ENCODE measurements at regions not wholly inside any gene's neighbourhood (a gene's known extent, or its start where the extent isn't known, plus 50 kb on each side); places are given as distances from the start of the nearest gene placed in this dataset.
"Not testable (repeated sequence)": the region's sequence is repeated elsewhere in the genome, so short reads cannot be mapped to it uniquely, and the experiment has no call there.

DNA sequence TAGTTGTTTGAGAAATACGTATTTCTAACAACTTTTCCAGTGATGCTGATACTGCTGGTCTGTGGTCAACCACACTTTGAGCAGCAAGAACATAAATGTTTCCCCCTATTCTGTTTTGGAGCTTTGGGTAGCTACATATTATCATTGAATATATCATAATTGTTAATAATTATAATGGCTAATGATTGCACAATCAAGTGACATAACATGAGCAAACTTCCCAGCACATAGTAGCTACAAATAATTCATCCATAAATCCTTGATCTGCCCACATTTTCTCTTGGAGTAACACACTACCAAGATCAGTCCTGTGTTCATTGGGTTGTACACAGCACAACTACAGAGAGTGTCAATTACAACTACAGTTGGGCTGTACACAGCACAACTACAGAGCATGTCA is 436.3 kb upstream of the MAGEB18 start:
- no peaks in the 10 kb centered on the region for H3K36me3 ChIP-seq (ENCODE audit: insufficient read depth, low read length)

DNA sequence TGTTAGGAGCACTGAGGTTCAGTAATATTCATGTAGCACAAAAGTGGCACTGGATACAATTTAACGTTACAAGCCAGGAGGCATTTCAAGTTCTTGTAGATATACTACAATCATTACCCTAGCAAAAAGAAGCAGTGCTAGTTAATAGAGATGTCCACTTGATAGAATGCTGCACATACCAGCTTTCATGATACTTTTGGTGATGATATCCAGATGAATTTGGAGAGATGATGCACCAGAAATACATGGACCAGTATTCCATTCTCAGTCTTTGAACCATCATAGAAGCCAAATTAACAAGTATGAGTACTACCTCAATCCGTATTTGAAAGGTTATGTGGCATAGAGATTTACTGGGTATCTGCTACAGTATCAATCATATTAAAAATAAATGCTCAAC is 421.0 kb upstream of the MAGEB18 start:
- Histone ChIP-seq H3K4me1 (ENCODE audit: control insufficient read depth, insufficient read depth, low read length, unreplicated experiment) (no peaks in the 10 kb centered on the region), H3K36me3 (ENCODE audit: insufficient read depth, low read length) (no peaks in the 10 kb centered on the region), H3K27ac (ENCODE audit: low read depth, low read length) (no peak overlapping the region), H3K27me3 (ENCODE audit: insufficient read depth, low read length) (no peaks in the 10 kb centered on the region), H3K79me2 (ENCODE audit: control insufficient read depth, insufficient read depth, low read length, unreplicated experiment) (no peaks in the 10 kb centered on the region), H2AFZ (ENCODE audit: low read length, unreplicated experiment) (no peak overlapping the region), H3K4me3 (ENCODE audit: low read depth, low read length) (no peak overlapping the region)

More for the DNA sequence above, 436.3 kb upstream of the MAGEB18 start:
- no peak overlapping the region for H3K4me3 ChIP-seq (ENCODE audit: low read depth, low read length)
- no peak overlapping the region for H3K27ac ChIP-seq (ENCODE audit: low read depth, low read length)
- H3K27me3 ChIP-seq (ENCODE audit: insufficient read depth, low read length): no peaks in the 10 kb centered on the region
- no peaks in the 10 kb centered on the region for H3K4me1 ChIP-seq (ENCODE audit: control insufficient read depth, insufficient read depth, low read length, unreplicated experiment)
- H3K79me2 ChIP-seq (ENCODE audit: control insufficient read depth, insufficient read depth, low read length, unreplicated experiment): no peaks in the 10 kb centered on the region
- no peak overlapping the region for H2AFZ ChIP-seq (ENCODE audit: low read length, unreplicated experiment)

DNA sequence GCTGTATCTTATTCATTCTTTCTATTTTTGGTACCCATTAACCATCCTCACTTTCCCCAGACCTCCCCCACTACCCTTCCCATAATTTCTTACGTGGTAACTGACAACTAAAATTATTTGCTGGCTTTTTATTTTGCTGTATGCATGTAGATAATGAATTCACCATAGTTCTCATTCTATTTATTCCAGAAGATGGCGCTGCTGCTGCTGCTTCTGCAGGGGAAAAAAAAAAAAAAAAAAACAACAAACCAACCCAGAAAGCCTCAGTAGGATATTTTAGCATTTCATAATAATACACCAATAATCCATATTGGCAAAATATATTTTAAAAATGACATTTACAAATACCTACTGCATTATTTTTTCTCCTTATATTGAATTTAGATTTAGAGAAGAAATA is 416.6 kb upstream of the MAGEB18 start:
- no peak overlapping the region for H2AFZ ChIP-seq (ENCODE audit: low read length, unreplicated experiment)
- H3K4me3 ChIP-seq (ENCODE audit: low read depth, low read length): no peak overlapping the region
- no peaks in the 10 kb centered on the region for H3K36me3 ChIP-seq (ENCODE audit: insufficient read depth, low read length)
- no peaks in the 10 kb centered on the region for H3K79me2 ChIP-seq (ENCODE audit: control insufficient read depth, insufficient read depth, low read length, unreplicated experiment)
- no peaks in the 10 kb centered on the region for H3K4me1 ChIP-seq (ENCODE audit: control insufficient read depth, insufficient read depth, low read length, unreplicated experiment)
- no peak overlapping the region for H3K27ac ChIP-seq (ENCODE audit: low read depth, low read length)
- H3K27me3 ChIP-seq (ENCODE audit: insufficient read depth, low read length): no peaks in the 10 kb centered on the region

- no peak overlapping the region for H2AFZ ChIP-seq (ENCODE audit: low read length, unreplicated experiment)
- no peaks in the 10 kb centered on the region for H3K4me1 ChIP-seq (ENCODE audit: control insufficient read depth, insufficient read depth, low read length, unreplicated experiment)
- no peaks in the 10 kb centered on the region for H3K27me3 ChIP-seq (ENCODE audit: insufficient read depth, low read length)
- H3K27ac ChIP-seq (ENCODE audit: low read depth, low read length): no peak overlapping the region
- no peaks in the 10 kb centered on the region for H3K36me3 ChIP-seq (ENCODE audit: insufficient read depth, low read length)
- H3K4me3 ChIP-seq (ENCODE audit: low read depth, low read length): no peak overlapping the region
- H3K79me2 ChIP-seq (ENCODE audit: control insufficient read depth, insufficient read depth, low read length, unreplicated experiment): no peaks in the 10 kb centered on the region
Measured at GRCh38 chrX:25726539-25726938, 411.6 kb upstream of the MAGEB18 start.

GRCh38 chrX:25733148-25733547 is 405.0 kb upstream of the MAGEB18 start:
- no peak overlapping the region for H2AFZ ChIP-seq (ENCODE audit: low read length, unreplicated experiment)
- H3K4me3 ChIP-seq (ENCODE audit: low read depth, low read length): no peak overlapping the region
- no peaks in the 10 kb centered on the region for H3K36me3 ChIP-seq (ENCODE audit: insufficient read depth, low read length)
- H3K79me2 ChIP-seq (ENCODE audit: control insufficient read depth, insufficient read depth, low read length, unreplicated experiment): no peaks in the 10 kb centered on the region
- H3K27me3 ChIP-seq (ENCODE audit: insufficient read depth, low read length): no peaks in the 10 kb centered on the region
- no peaks in the 10 kb centered on the region for H3K4me1 ChIP-seq (ENCODE audit: control insufficient read depth, insufficient read depth, low read length, unreplicated experiment)
- H3K27ac ChIP-seq (ENCODE audit: low read depth, low read length): no peak overlapping the region

GRCh38 chrX:25737540-25737939 is 400.6 kb upstream of the MAGEB18 start:
- H3K27ac ChIP-seq (ENCODE audit: low read depth, low read length): no peak overlapping the region
- H3K27me3 ChIP-seq (ENCODE audit: insufficient read depth, low read length): no peaks in the 10 kb centered on the region
- no peaks in the 10 kb centered on the region for H3K36me3 ChIP-seq (ENCODE audit: insufficient read depth, low read length)
- no peaks in the 10 kb centered on the region for H3K79me2 ChIP-seq (ENCODE audit: control insufficient read depth, insufficient read depth, low read length, unreplicated experiment)
- no peak overlapping the region for H2AFZ ChIP-seq (ENCODE audit: low read length, unreplicated experiment)
- H3K4me1 ChIP-seq (ENCODE audit: control insufficient read depth, insufficient read depth, low read length, unreplicated experiment): no peaks in the 10 kb centered on the region
- no peak overlapping the region for H3K4me3 ChIP-seq (ENCODE audit: low read depth, low read length)

- Histone ChIP-seq H3K4me3 (ENCODE audit: low read depth, low read length) (no peak overlapping the region), H3K36me3 (ENCODE audit: insufficient read depth, low read length) (no peaks in the 10 kb centered on the region), H3K27ac (ENCODE audit: low read depth, low read length) (no peak overlapping the region), H3K4me1 (ENCODE audit: control insufficient read depth, insufficient read depth, low read length, unreplicated experiment) (no peaks in the 10 kb centered on the region), H3K27me3 (ENCODE audit: insufficient read depth, low read length) (no peaks in the 10 kb centered on the region), H2AFZ (ENCODE audit: low read length, unreplicated experiment) (no peak overlapping the region), H3K79me2 (ENCODE audit: control insufficient read depth, insufficient read depth, low read length, unreplicated experiment) (no peaks in the 10 kb centered on the region)
Measured at GRCh38 chrX:25742334-25742733, 395.8 kb upstream of the MAGEB18 start.

DNA sequence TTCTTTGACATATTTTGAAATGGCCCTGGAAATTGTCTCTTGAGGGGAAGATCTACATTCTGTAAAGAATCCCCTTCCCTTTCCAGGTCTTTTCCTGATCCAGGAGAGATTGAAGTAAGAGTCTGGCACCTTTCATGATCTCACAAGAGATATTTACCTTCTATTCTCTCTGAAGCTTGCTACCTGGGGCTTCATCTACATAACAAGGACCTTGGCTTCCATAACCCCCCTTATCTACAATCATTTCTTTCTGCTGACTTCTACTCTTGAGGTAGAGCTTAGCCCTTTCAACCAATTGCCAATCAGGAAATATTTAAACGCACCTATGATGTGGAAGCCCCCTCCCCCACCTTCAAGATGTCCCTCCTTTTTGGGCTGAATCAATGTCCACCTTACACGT is 383.7 kb upstream of the MAGEB18 start:
- Histone ChIP-seq H3K36me3 (ENCODE audit: insufficient read depth, low read length) (no peaks in the 10 kb centered on the region), H3K79me2 (ENCODE audit: control insufficient read depth, insufficient read depth, low read length, unreplicated experiment) (no peaks in the 10 kb centered on the region), H3K27me3 (ENCODE audit: insufficient read depth, low read length) (no peaks in the 10 kb centered on the region), H3K4me1 (ENCODE audit: control insufficient read depth, insufficient read depth, low read length, unreplicated experiment) (no peaks in the 10 kb centered on the region), H3K27ac (ENCODE audit: low read depth, low read length) (no peak overlapping the region), H3K4me3 (ENCODE audit: low read depth, low read length) (no peak overlapping the region), H2AFZ (ENCODE audit: low read length, unreplicated experiment) (no peak overlapping the region)

DNA sequence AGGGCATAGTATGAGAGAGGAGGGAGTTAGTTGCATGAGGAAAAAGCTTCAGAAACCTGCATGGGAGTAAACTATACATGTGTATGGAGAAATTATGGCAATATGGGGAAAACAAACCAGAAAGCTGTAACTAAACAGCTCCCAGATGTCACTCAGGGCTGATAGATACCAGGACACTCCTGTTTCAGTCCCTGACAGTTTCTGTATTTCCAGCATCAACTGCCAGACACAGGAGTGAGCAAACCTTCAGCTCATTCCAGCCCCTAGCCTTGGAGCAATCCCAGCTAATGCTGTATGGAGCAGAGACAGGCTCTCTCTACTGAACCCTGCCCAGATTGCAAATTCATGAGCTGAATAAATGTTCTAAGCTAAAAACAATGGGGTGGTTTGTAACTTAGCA is 382.9 kb upstream of the MAGEB18 start:
- H3K4me3 ChIP-seq (ENCODE audit: low read depth, low read length): no peak overlapping the region
- H3K79me2 ChIP-seq (ENCODE audit: control insufficient read depth, insufficient read depth, low read length, unreplicated experiment): no peaks in the 10 kb centered on the region
- no peak overlapping the region for H3K27ac ChIP-seq (ENCODE audit: low read depth, low read length)
- no peaks in the 10 kb centered on the region for H3K4me1 ChIP-seq (ENCODE audit: control insufficient read depth, insufficient read depth, low read length, unreplicated experiment)
- no peak overlapping the region for H2AFZ ChIP-seq (ENCODE audit: low read length, unreplicated experiment)
- H3K36me3 ChIP-seq (ENCODE audit: insufficient read depth, low read length): no peaks in the 10 kb centered on the region
- no peaks in the 10 kb centered on the region for H3K27me3 ChIP-seq (ENCODE audit: insufficient read depth, low read length)

DNA sequence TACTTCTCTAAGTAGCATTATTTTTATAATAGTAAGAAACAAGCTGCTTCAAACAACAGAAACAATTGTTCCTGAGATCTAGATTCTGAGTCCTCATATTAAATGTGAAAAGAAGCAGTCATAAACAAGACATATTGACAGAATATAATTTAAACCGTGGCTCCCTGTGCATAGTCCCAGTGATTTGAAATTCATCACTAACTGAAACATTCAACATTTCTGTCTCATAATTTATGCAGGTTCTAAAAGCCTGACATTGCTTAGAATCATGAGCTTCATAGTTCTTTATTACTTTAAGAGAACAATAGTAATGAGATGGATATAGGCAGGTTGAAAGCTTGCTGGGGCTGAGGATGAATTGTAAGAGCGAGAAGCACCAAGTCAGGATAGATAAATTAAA is 375.5 kb upstream of the MAGEB18 start:
- H3K27me3 ChIP-seq (ENCODE audit: insufficient read depth, low read length): no peaks in the 10 kb centered on the region
- H3K36me3 ChIP-seq (ENCODE audit: insufficient read depth, low read length): no peaks in the 10 kb centered on the region
- no peak overlapping the region for H3K27ac ChIP-seq (ENCODE audit: low read depth, low read length)
- H3K79me2 ChIP-seq (ENCODE audit: control insufficient read depth, insufficient read depth, low read length, unreplicated experiment): no peaks in the 10 kb centered on the region
- H3K4me1 ChIP-seq (ENCODE audit: control insufficient read depth, insufficient read depth, low read length, unreplicated experiment): no peaks in the 10 kb centered on the region
- no peak overlapping the region for H2AFZ ChIP-seq (ENCODE audit: low read length, unreplicated experiment)
- no peak overlapping the region for H3K4me3 ChIP-seq (ENCODE audit: low read depth, low read length)

GRCh38 chrX:25771853-25772252 is 366.3 kb upstream of the MAGEB18 start:
- H3K4me1 ChIP-seq (ENCODE audit: control insufficient read depth, insufficient read depth, low read length, unreplicated experiment); H3K36me3 ChIP-seq (ENCODE audit: insufficient read depth, low read length); H3K4me3 ChIP-seq (ENCODE audit: low read depth, low read length); H3K27me3 ChIP-seq (ENCODE audit: insufficient read depth, low read length); H3K27ac ChIP-seq (ENCODE audit: low read depth, low read length); H3K79me2 ChIP-seq (ENCODE audit: control insufficient read depth, insufficient read depth, low read length, unreplicated experiment); H2AFZ ChIP-seq (ENCODE audit: low read length, unreplicated experiment): not testable (repeated sequence)

DNA sequence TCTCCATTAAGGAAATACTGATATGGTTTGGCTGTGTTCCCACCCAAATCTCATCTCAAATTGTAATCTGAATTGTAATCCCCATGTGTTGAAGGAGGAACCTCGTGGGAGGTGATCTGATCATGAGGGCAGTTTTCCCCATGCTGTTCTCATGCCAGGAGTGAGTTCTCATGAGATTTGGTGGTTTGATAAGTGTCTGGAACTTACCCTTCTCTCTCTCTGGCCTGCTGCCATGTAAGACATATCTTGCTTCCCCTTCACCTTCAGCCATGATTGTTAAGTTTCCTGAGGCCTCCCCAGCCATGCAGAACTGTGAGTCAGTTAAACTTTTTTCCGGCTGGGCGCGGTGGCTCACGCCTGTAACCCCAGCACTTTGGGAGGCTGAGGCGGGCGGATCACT is 340.3 kb upstream of the MAGEB18 start:
- H3K79me2 ChIP-seq (ENCODE audit: control insufficient read depth, insufficient read depth, low read length, unreplicated experiment); H2AFZ ChIP-seq (ENCODE audit: low read length, unreplicated experiment); H3K27ac ChIP-seq (ENCODE audit: low read depth, low read length); H3K36me3 ChIP-seq (ENCODE audit: insufficient read depth, low read length); H3K4me3 ChIP-seq (ENCODE audit: low read depth, low read length); H3K4me1 ChIP-seq (ENCODE audit: control insufficient read depth, insufficient read depth, low read length, unreplicated experiment); H3K27me3 ChIP-seq (ENCODE audit: insufficient read depth, low read length): not testable (repeated sequence)
